Esophagus squamous epithelium (tissue), 4 donors: ENCODE measurements at regions not wholly inside any gene's neighbourhood (a gene's known extent, or its start where the extent isn't known, plus 50 kb on each side); places are given as distances from the start of the nearest gene placed in this dataset.

Experiments
- POLR2A ChIP-seq, 4 donors: fragments of 450-650 bp; IDR thresholded peaks; one replicate each; pipeline ENCODE4 v1.6.1; 2017; ENCODE audit warnings: antibody characterized with exemption in 4 of 4, mild to moderate bottlenecking in 4 of 4, moderate library complexity in 3 of 4
- TF ChIP-seq, protein P1 (sequence below), 6 experiments: fragments of 450-650 bp in 4 of 6; fragments of 200-600 bp in 2 of 6; sonication (generic) in 2 of 6; IDR thresholded peaks; one replicate each; pipeline ENCODE4 v1.5.1; 2016 to 2019; ENCODE audit warnings: antibody characterized with exemption in 6 of 6, mild to moderate bottlenecking in 4 of 6, moderate library complexity in 4 of 6

- TF ChIP-seq, protein P1, sequence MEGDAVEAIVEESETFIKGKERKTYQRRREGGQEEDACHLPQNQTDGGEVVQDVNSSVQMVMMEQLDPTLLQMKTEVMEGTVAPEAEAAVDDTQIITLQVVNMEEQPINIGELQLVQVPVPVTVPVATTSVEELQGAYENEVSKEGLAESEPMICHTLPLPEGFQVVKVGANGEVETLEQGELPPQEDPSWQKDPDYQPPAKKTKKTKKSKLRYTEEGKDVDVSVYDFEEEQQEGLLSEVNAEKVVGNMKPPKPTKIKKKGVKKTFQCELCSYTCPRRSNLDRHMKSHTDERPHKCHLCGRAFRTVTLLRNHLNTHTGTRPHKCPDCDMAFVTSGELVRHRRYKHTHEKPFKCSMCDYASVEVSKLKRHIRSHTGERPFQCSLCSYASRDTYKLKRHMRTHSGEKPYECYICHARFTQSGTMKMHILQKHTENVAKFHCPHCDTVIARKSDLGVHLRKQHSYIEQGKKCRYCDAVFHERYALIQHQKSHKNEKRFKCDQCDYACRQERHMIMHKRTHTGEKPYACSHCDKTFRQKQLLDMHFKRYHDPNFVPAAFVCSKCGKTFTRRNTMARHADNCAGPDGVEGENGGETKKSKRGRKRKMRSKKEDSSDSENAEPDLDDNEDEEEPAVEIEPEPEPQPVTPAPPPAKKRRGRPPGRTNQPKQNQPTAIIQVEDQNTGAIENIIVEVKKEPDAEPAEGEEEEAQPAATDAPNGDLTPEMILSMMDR (IDR thresholded peaks at IDR 0.05): no peak
- TF ChIP-seq POLR2A (IDR thresholded peaks at IDR 0.05): no peak
Observed at GRCh38 chr13:81031996-81032395, 691.1 kb upstream of the SPRY2 start.
